ENCODE measurements at regions not wholly inside any gene's neighbourhood (a gene's known extent, or its start where the extent isn't known, plus 50 kb on each side); places are given as distances from the start of the nearest gene placed in this dataset.

- TF ChIP-seq CTCF (IDR thresholded peaks at IDR 0.05) (no peak), POLR2A (IDR thresholded peaks at IDR 0.05) (no peak)
Measured at GRCh38 chr4:137674066-137674465, 141.8 kb upstream of the PCDH18 start.
